Endothelial cell of umbilical vein (primary cell): ENCODE measurements at regions not wholly inside any gene's neighbourhood (a gene's known extent, or its start where the extent isn't known, plus 50 kb on each side); places are given as distances from the start of the nearest gene placed in this dataset.
"Not testable (repeated sequence)": the region's sequence is repeated elsewhere in the genome, so short reads cannot be mapped to it uniquely, and the experiment has no call there.

Source experiments
- BruUV-seq: library from RNA; stranded (reverse); fragments of 400-500 nt; replicated peaks from 2 replicates; lab custom pipeline; 2021; lab: Mats Ljungman, UMichigan
- CTCF ChIA-PET: fragments of 300-600, 350-600 bp; sonication (Branson Sonifier 250); formaldehyde crosslinking; loops from one replicate; lab custom pipeline; 2021; ENCODE audit warnings: antibody characterized with exemption, inconsistent platforms; lab: Charles Lee
- POLR2A ChIA-PET: fragments of 300-600, 350-600 bp; sonication (Branson Sonifier 250); formaldehyde crosslinking; loops from one replicate; lab custom pipeline; 2021; ENCODE audit warnings: antibody characterized with exemption, inconsistent platforms; lab: Charles Lee
- DNase-seq: peaks from one replicate; pipeline ENCODE4 v3.0.0-alpha.2; 2011; ENCODE audit warnings: low read depth, low spot score
- FAIRE-seq: peaks from 2 replicates; lab custom pipeline; 2011; peaks lifted over from hg19 to GRCh38; lab: Jason Lieb, UNC
- H2AFZ ChIP-seq: 2 replicates; pipeline ENCODE4 v1.6.0; 2012; ENCODE audit warnings: low read depth, low read length, control low read depth, inconsistent platforms
- H3K27ac ChIP-seq: 2 replicates; pipeline ENCODE4 v1.5.1; 2011; ENCODE audit warnings: low read depth, mild to moderate bottlenecking, control low read depth, low read length, moderate library complexity; ENCODE audit not compliant: insufficient read depth
- H3K27me3 ChIP-seq, 2 experiments: 2 replicates each; pipeline versions ENCODE4 v1.6.0 to v1.6.1; 2011; ENCODE audit warnings: low read length in 2 of 2, mixed read lengths in 1 of 2; ENCODE audit not compliant: control insufficient read depth in 2 of 2, insufficient read depth in 2 of 2
- H3K36me3 ChIP-seq, 2 experiments: 2 replicates in 1 of 2; 3 replicates in 1 of 2; pipeline ENCODE4 v1.5.1; 2011; ENCODE audit warnings: low read length in 2 of 2, mild to moderate bottlenecking in 1 of 2, moderate library complexity in 1 of 2; ENCODE audit not compliant: control insufficient read depth in 2 of 2, insufficient read depth in 2 of 2; ENCODE audit errors: extremely low read depth in 1 of 2
- H3K4me1 ChIP-seq: 3 replicates; pipeline ENCODE4 v1.5.1; 2011; ENCODE audit warnings: mild to moderate bottlenecking, low read length; ENCODE audit not compliant: control insufficient read depth, insufficient read depth; ENCODE audit errors: extremely low read depth
- H3K4me2 ChIP-seq: 2 replicates; pipeline ENCODE4 v1.6.1; 2011; ENCODE audit warnings: low read length, control low read depth, mixed read lengths; ENCODE audit not compliant: insufficient read depth
- H3K4me3 ChIP-seq, 3 experiments: fragments of 200-600 bp in 1 of 3; sonication (generic), shearing (Covaris generic) in 1 of 3; replicated peaks in 1 of 3; 2 replicates each; pipeline ENCODE4 v1.5.1; 2011 to 2016; ENCODE audit warnings: control low read depth in 3 of 3, low read length in 3 of 3, mild to moderate bottlenecking in 2 of 3, inconsistent platforms in 1 of 3, low read depth in 1 of 3, moderate library complexity in 1 of 3; ENCODE audit not compliant: insufficient read depth in 1 of 3
- H3K79me2 ChIP-seq: 2 replicates; pipeline ENCODE4 v1.6.0; 2012; ENCODE audit warnings: low read length, inconsistent platforms; ENCODE audit not compliant: control insufficient read depth, insufficient read depth
- H3K9ac ChIP-seq: replicated peaks from 2 replicates; pipeline ENCODE3; 2011; ENCODE audit warnings: low read length, control low read depth; ENCODE audit not compliant: insufficient read depth; ENCODE audit errors: extremely low read depth
- H3K9me1 ChIP-seq: replicated peaks from 3 replicates; pipeline ENCODE4 v1.6.0; 2011; ENCODE audit warnings: mild to moderate bottlenecking, low read length; ENCODE audit not compliant: control insufficient read depth, insufficient read depth; ENCODE audit errors: extremely low read depth
- H3K9me3 ChIP-seq: replicated peaks from 2 replicates; pipeline ENCODE4 v1.5.1; 2012; ENCODE audit warnings: low read length, inconsistent platforms; ENCODE audit not compliant: control insufficient read depth, insufficient read depth
- H4K20me1 ChIP-seq: replicated peaks from 2 replicates; pipeline ENCODE3; 2011; ENCODE audit warnings: mild to moderate bottlenecking, low read length; ENCODE audit not compliant: control insufficient read depth, insufficient read depth; ENCODE audit errors: extremely low read depth
- CTCF ChIP-seq, 2 donors: IDR thresholded peaks; 1 replicate in 1 of 2; 2 replicates in 1 of 2; pipeline ENCODE4 v1.5.1; 2011; ENCODE audit warnings: low read length in 2 of 2, mild to moderate bottlenecking in 2 of 2, moderate library complexity in 2 of 2, control low read depth in 1 of 2, inconsistent platforms in 1 of 2, low read depth in 1 of 2; ENCODE audit not compliant: insufficient read depth in 1 of 2; ENCODE audit errors: extremely low read depth in 1 of 2
- FOS ChIP-seq: IDR thresholded peaks from 2 replicates; pipeline ENCODE4 v1.6.1; 2011; ENCODE audit warnings: mild to moderate bottlenecking, low read length, moderate library complexity, borderline replicate concordance; ENCODE audit not compliant: insufficient read depth
- POLR2AphosphoS5 ChIP-seq: IDR thresholded peaks from 2 replicates; pipeline ENCODE4 v1.6.1; 2012; ENCODE audit warnings: low read depth, mild to moderate bottlenecking, control low read depth, low read length, moderate library complexity; ENCODE audit not compliant: insufficient read depth
- dilution Hi-C: fragments of 300-500 bp; cut with MboI; formaldehyde crosslinking; loops from one replicate; pipeline ENCODE4 v1.15.0; 2019; ENCODE audit warnings: low sequenced_read_pairs; ENCODE audit not compliant: extremely low pct_ligation_motif_present
- intact Hi-C: fragments of 100-400 bp; cut with micrococcal nuclease; formaldehyde crosslinking; loops from one replicate; pipeline ENCODE4 v1.10.0; 2022

DNA sequence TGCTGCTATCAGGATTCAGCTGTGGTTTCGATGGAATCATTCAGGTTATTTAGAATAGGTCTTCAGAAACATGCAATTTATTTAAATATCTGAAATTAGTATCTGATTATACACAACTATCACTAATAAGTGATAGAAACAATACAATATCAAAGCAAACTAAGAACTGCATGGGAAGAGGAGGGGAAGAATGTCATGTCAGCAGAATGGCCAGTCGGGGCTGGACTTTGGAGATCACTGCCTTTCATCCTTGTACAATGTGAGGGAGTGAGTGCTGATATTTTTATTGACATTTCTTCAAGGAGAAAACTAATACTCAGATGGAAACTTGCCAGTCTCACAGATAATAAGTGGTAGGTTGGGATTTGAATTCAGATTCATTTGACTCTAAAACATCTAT is 224.0 kb upstream of the LINC00305 start:
- Histone ChIP-seq H3K36me3 (no peaks in the 10 kb centered on the region), H3K79me2 (no peaks in the 10 kb centered on the region), H3K4me1 (no peaks in the 10 kb centered on the region), H3K9me3 (no peaks in the 10 kb centered on the region), H2AFZ (no peak overlapping the region), H3K4me2 (no peak overlapping the region), H4K20me1 (no peaks in the 10 kb centered on the region), H3K9me1 (no peaks in the 10 kb centered on the region), H3K4me3 (no peak overlapping the region), H3K27me3 (no peaks in the 10 kb centered on the region), H3K27ac (no peak overlapping the region), H3K9ac (no peak overlapping the region)
- no TSS peak for BruUV-seq
- ChIA-PET CTCF (no interaction called here), POLR2A (no interaction called here)
- intact Hi-C loops, result no loop called here
- dilution Hi-C loops, result no loop called here
- DNase-seq, result no peak
- TF ChIP-seq POLR2AphosphoS5, result no peak
- TF ChIP-seq FOS, result no peak
- no peak for TF ChIP-seq CTCF (IDR thresholded peaks at IDR 0.05; ENCODE audit: extremely low read depth in 1 of 2, insufficient read depth in 1 of 2, low read depth in 1 of 2, low read length in 2 of 2)
- no peak for FAIRE-seq

DNA sequence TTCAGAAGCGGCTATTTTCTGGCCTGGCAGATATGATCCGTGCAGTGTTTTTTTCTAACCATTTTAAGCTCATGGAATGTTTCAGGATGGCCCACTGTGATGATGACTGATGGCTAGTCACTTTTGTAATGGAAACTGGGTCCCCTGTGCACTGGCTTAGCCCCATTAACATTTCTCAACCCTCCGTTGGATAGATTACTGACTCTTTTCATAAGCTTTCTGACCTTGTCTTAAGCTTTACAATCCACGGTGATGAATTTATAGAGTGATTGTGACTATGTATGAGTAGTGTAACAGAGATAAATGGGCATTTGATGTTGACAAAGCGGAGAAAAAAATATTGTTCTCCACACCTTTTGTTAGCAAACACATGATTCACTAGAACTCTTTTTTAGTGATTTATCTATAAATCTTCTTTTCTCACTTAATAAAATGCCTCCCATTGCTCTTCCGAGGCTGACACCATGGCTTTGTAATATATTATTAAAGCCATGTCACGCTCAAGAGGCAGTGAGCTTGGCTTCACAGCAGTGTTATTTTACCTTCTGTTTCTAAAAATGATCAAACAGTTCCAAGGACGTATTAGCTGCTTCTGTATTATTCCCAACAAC is 221.0 kb upstream of the LINC00305 start:
- H3K4me1 ChIP-seq, H3K9me1 ChIP-seq, FAIRE-seq, H3K9ac ChIP-seq, H3K79me2 ChIP-seq, dilution Hi-C loops, H3K27ac ChIP-seq, H3K27me3 ChIP-seq, H3K4me2 ChIP-seq, intact Hi-C loops, BruUV-seq, POLR2A ChIA-PET, H4K20me1 ChIP-seq, H3K9me3 ChIP-seq, H2AFZ ChIP-seq, DNase-seq, H3K4me3 ChIP-seq, CTCF ChIA-PET, H3K36me3 ChIP-seq: not testable (repeated sequence)
